ENCODE measurements at regions not wholly inside any gene's neighbourhood (a gene's known extent, or its start where the extent isn't known, plus 50 kb on each side); places are given as distances from the start of the nearest gene placed in this dataset.

DNA sequence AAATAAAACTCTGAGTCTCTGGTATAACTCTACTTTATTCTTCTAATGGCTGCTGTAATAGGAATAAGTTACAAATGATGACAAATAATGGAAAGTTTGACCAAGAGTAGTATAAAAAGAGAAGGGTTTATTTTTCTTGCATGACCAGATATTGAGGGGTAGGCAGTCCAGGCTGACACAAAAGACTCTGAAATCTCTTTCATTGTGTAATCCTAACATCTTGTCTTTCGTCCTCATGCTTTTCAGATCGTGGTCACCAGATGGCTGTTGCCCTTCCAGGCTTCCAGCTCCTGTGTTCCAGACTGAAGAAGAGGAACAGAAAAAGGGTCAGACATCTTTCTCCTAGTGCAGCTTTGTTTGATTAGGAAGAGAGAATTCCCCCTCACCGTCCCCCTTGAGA, 176.9 kb upstream of the GK2 start:
- TF ChIP-seq, protein P1, sequence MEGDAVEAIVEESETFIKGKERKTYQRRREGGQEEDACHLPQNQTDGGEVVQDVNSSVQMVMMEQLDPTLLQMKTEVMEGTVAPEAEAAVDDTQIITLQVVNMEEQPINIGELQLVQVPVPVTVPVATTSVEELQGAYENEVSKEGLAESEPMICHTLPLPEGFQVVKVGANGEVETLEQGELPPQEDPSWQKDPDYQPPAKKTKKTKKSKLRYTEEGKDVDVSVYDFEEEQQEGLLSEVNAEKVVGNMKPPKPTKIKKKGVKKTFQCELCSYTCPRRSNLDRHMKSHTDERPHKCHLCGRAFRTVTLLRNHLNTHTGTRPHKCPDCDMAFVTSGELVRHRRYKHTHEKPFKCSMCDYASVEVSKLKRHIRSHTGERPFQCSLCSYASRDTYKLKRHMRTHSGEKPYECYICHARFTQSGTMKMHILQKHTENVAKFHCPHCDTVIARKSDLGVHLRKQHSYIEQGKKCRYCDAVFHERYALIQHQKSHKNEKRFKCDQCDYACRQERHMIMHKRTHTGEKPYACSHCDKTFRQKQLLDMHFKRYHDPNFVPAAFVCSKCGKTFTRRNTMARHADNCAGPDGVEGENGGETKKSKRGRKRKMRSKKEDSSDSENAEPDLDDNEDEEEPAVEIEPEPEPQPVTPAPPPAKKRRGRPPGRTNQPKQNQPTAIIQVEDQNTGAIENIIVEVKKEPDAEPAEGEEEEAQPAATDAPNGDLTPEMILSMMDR (IDR thresholded peaks at IDR 0.05; ENCODE audit: low read depth, low read length): no peak
- no peak overlapping the region for H3K4me3 ChIP-seq (ENCODE audit: low read depth, low read length)

DNA sequence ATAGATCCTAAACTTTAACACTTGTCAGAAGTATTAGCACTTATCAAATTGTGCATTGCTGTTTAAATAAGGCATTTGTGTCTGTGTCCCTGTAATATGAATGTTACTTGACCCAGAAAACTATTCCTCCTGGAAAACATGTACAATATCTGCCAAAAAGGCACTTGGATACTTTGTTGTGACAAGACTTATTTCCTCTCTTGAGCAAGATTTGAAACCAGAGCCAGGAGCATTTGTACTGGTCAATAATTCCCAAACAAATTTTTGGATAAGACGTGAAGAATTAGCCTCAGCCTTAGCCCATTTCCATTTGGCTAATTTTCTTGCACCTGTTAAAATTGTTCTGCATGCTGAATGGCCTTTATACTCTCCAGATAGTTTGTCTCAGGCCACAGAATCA, 176.3 kb upstream of the GK2 start:
- H3K4me3 ChIP-seq (ENCODE audit: low read depth, low read length): no peak overlapping the region
- TF ChIP-seq, protein P1 (IDR thresholded peaks at IDR 0.05; ENCODE audit: low read depth, low read length): no peak

DNA sequence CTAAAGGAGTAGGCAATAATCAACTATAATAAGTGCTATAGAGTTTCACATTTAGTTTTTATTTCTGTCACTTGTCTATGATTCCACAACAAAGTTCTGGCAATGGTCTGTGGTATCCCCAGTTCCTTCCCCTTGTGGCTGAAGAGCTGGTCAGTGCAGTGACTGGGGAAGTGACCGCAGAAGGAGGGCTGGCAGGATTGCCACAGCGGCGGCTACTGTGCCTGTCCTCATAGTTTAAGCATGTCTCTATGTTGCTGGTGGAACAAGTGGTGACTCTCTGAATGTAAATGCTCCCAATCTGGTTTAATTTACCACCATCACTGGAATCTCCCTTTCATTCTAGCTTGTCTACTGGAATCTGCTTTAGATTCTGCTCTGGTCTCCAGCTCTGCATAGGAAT, 170.6 kb upstream of the GK2 start:
- H3K4me3 ChIP-seq (ENCODE audit: low read depth, low read length): no peak overlapping the region
- TF ChIP-seq, protein P1 (IDR thresholded peaks at IDR 0.05; ENCODE audit: low read depth, low read length): no peak

DNA sequence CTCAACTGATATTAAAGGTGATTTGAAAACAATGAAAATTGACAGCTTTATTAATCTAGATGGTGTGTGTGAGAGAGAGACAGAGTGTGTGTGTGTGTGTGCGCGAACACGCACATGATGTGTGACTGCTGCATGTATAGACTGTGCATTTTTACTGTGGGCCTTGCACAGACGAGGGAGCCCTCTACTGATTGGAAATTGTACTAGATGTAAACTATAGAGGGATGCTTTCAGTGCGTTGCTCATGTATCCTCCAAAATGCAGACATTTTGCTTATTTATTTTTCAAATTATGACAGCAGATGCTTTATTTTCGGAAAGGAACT, 168.4 kb upstream of the GK2 start:
- TF ChIP-seq, protein P1 (IDR thresholded peaks at IDR 0.05; ENCODE audit: low read depth, low read length): no peak
- no peak overlapping the region for H3K4me3 ChIP-seq (ENCODE audit: low read depth, low read length)

DNA sequence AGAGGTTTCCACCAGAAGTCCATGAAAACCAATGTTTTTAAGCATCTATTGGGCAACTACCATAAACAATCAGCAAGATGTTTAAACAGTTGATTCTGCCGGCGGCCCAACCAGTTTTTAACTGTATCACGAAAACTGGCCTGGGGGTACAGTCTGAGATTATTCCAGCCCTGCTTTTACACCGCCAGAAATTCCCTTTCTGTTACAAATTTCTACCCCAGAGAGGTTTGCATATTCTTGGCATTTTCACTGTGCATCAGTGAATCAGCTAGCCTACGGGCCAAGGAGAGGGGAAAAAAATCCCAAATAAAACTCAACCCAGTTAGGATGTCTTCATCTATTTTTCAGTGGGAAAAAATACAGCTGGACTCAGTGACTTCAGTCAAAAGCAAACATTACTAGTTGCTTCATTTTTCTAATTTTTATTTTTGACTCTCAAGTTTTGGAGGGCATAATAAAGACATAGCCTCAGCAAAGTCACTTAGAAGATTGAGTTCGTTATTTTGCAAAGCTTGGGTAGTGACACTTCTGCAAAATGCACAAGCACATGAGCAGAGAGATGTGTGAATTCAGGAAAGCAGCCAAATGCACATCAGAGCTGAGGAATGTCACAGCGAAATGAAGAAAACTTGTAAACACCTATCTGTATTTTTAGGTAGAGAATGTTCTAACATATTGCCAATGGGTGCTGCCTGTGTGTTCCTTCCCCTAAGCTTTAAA, 167.8 kb upstream of the GK2 start:
- no peak overlapping the region for H3K4me3 ChIP-seq (ENCODE audit: low read depth, low read length)
- TF ChIP-seq, protein P1 (IDR thresholded peaks at IDR 0.05; ENCODE audit: low read depth, low read length): no peak

DNA sequence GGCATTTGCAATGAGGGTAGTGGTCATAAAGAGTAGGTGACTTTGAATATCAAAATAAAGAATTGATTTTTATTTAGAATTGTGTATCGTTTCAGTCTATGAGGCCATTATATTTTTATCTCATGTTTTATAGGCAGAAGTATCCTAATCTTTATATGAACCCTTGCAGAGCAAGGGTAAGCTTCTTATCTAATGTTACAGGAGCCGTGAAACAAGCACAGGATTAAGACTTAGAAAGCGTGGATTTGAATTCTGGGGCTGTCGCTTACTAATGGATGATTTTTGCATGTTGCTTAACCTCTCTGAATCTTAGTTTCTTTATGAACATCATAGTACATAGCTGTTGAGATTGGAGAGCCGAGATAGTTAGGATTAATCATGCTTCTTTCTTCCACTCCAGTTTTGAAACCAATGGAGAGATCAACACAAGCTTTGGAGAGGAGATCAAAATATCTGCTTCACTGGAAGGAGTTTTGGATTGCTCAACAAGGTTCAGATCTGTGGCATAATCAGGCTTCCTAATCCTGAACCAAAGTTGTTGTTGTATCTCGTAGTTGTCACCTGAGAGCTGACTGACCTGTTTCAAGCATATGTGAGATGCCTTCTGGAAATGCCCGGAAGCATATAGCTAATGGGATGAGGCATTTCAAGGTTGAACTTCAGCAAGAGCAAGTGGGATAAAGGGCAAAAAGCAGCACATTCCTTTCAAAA, 166.9 kb upstream of the GK2 start:
- TF ChIP-seq, protein P1 (IDR thresholded peaks at IDR 0.05; ENCODE audit: low read depth, low read length): no peak

DNA sequence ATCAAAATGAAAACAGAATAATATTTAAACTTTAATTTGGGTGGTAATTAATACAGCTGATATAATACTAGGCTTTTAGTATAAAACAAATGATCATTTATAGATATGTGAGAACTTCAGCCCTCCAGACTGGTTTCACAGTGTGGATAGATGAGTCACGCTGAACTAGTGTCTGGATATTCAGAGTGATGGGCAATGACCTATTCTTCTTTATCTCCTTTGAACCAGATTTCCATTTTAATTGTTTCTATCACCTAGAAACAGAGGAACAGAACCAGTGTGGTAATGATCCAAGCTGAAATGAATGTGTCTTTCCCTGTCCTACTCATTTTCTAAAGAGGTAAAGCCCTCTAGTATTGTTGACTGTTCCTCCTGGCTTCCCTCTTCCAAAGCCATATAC, 155.2 kb upstream of the GK2 start:
- TF ChIP-seq, protein P1 (IDR thresholded peaks at IDR 0.05; ENCODE audit: low read depth, low read length): no peak
- no peak overlapping the region for H3K4me3 ChIP-seq (ENCODE audit: low read depth, low read length)

More for the DNA sequence above, 166.9 kb upstream of the GK2 start:
- no peak overlapping the region for H3K4me3 ChIP-seq (ENCODE audit: low read depth, low read length)
